GM23338 (cell line): ENCODE measurements at regions not wholly inside any gene's neighbourhood (a gene's known extent, or its start where the extent isn't known, plus 50 kb on each side); places are given as distances from the start of the nearest gene placed in this dataset.

Experiments used
- ATAC-seq: fragments of 200-7000 bp; cut with Tn5 transposase; 3 replicates; pipeline ENCODE4 v1.9.1; 2020
- DNase-seq: peaks from one replicate; pipeline ENCODE4 v3.0.0-alpha.2; 2015; ENCODE audit warnings: low spot score
- H2AFZ ChIP-seq: fragments of 200-600 bp; sonication (generic); 2 replicates; pipeline ENCODE4 v1.8.0; 2016; ENCODE audit warnings: antibody characterized with exemption, mild to moderate bottlenecking, moderate library complexity
- H3F3A ChIP-seq: fragments of 200-600 bp; sonication (generic); replicated peaks from 2 replicates; pipeline ENCODE4 v1.8.0; 2017; ENCODE audit warnings: antibody characterized with exemption, mixed run types, low read depth
- H3K27ac ChIP-seq: fragments of 200-600 bp; sonication (generic); 2 replicates; pipeline ENCODE4 v1.6.1; 2016; ENCODE audit warnings: low read depth
- H3K27me3 ChIP-seq: fragments of 200-600 bp; sonication (generic); 2 replicates; pipeline ENCODE4 v1.8.0; 2016; ENCODE audit warnings: mild to moderate bottlenecking, mixed run types, moderate library complexity; ENCODE audit not compliant: insufficient read depth
- H3K36me3 ChIP-seq: fragments of 200-600 bp; sonication (generic); 2 replicates; pipeline ENCODE4 v1.8.0; 2016; ENCODE audit warnings: mild to moderate bottlenecking; ENCODE audit not compliant: insufficient read depth
- H3K4me1 ChIP-seq: fragments of 200-600 bp; sonication (generic); 2 replicates; pipeline ENCODE4 v1.8.0; 2016; ENCODE audit warnings: mild to moderate bottlenecking, moderate library complexity; ENCODE audit not compliant: insufficient read depth
- H3K4me2 ChIP-seq: fragments of 200-600 bp; sonication (generic); 2 replicates; pipeline ENCODE4 v1.7.1; 2017; ENCODE audit warnings: mixed run types
- H3K4me3 ChIP-seq: fragments of 200-600 bp; sonication (generic); 2 replicates; pipeline ENCODE4 v1.6.1; 2016; ENCODE audit warnings: mixed run types
- H3K79me2 ChIP-seq: fragments of 200-600 bp; sonication (generic); replicated peaks from 2 replicates; pipeline ENCODE4 v1.8.0; 2017; ENCODE audit warnings: mild to moderate bottlenecking; ENCODE audit not compliant: insufficient read depth
- H3K9me2 ChIP-seq: fragments of 200-600 bp; sonication (generic); 2 replicates; pipeline ENCODE4 v1.8.0; 2017; ENCODE audit not compliant: insufficient read depth
- H4K20me1 ChIP-seq: fragments of 200-600 bp; sonication (generic); replicated peaks from 2 replicates; pipeline ENCODE4 v1.8.0; 2017; ENCODE audit warnings: mild to moderate bottlenecking; ENCODE audit not compliant: insufficient read depth
- H3K27ac Mint-ChIP-seq: 2 replicates; pipeline ENCODE4 v1.8.0; 2020; ENCODE audit warnings: inconsistent platforms, mild to moderate bottlenecking, moderate library complexity, mixed read lengths
- H3K27me3 Mint-ChIP-seq: 3 replicates; pipeline ENCODE4 v1.8.0; 2022; ENCODE audit warnings: low read depth, mild to moderate bottlenecking, moderate library complexity, mixed read lengths, inconsistent platforms; ENCODE audit not compliant: insufficient read depth, poor library complexity
- H3K36me3 Mint-ChIP-seq: 3 replicates; pipeline ENCODE4 v1.8.0; 2021; ENCODE audit warnings: low read depth, mild to moderate bottlenecking, inconsistent platforms, moderate library complexity, mixed read lengths
- H3K4me1 Mint-ChIP-seq: 3 replicates; pipeline ENCODE4 v1.8.0; 2020; ENCODE audit warnings: mild to moderate bottlenecking, inconsistent platforms, mixed read lengths
- H3K4me3 Mint-ChIP-seq: 3 replicates; pipeline ENCODE4 v1.8.0; 2021; ENCODE audit warnings: moderate library complexity, mild to moderate bottlenecking, inconsistent platforms, mixed read lengths
- H3K9me3 Mint-ChIP-seq: 3 replicates; pipeline ENCODE4 v1.8.0; 2020; ENCODE audit warnings: moderate library complexity, mild to moderate bottlenecking, inconsistent platforms, mixed read lengths
- CREB1 ChIP-seq: fragments of 250-450 bp; sonication (Bioruptor Pico); IDR thresholded peaks from 2 replicates; pipeline ENCODE4 v1.5.0; 2020; ENCODE audit warnings: low read depth, mild to moderate bottlenecking, moderate library complexity
- CTCF ChIP-seq, 2 experiments: fragments of 200-600 bp in 1 of 2; sonication (generic) in 1 of 2; conservative IDR thresholded peaks; 2 replicates each; pipeline versions ENCODE4 v1.5.1 to v1.6.1; 2016 to 2017; ENCODE audit warnings: antibody characterized with exemption in 2 of 2, low read depth in 2 of 2, mild to moderate bottlenecking in 2 of 2, moderate library complexity in 1 of 2
- ETS1 ChIP-seq: IDR thresholded peaks from 2 replicates; pipeline ENCODE4 v1.6.1; 2016; ENCODE audit warnings: antibody characterized with exemption
- EZH2 ChIP-seq: fragments of 200-600 bp; sonication (generic); IDR thresholded peaks from one replicate; pipeline ENCODE4 v1.8.0; 2017; ENCODE audit warnings: antibody characterized with exemption, mild to moderate bottlenecking, low read depth; ENCODE audit not compliant: unreplicated experiment
- EZH2phosphoT487 ChIP-seq: fragments of 200-600 bp; sonication (generic); IDR thresholded peaks from one replicate; pipeline ENCODE4 v1.8.1; 2018; ENCODE audit warnings: antibody characterized with exemption; ENCODE audit not compliant: unreplicated experiment
- JUNB ChIP-seq: IDR thresholded peaks from one replicate; pipeline ENCODE4 v1.6.1; 2016; ENCODE audit warnings: antibody characterized with exemption; ENCODE audit not compliant: unreplicated experiment
- NANOG ChIP-seq: IDR thresholded peaks from 2 replicates; pipeline ENCODE4 v1.6.1; 2016; ENCODE audit warnings: antibody characterized with exemption, borderline replicate concordance
- POLR2AphosphoS5 ChIP-seq: IDR thresholded peaks from 2 replicates; pipeline ENCODE4 v1.6.1; 2016; ENCODE audit warnings: antibody characterized with exemption, low read depth
- REST ChIP-seq: IDR thresholded peaks from one replicate; pipeline ENCODE4 v1.6.1; 2018; ENCODE audit warnings: antibody characterized with exemption; ENCODE audit not compliant: unreplicated experiment
- STAT1 ChIP-seq: IDR thresholded peaks from one replicate; pipeline ENCODE4 v1.6.1; 2016; ENCODE audit warnings: antibody characterized with exemption; ENCODE audit not compliant: unreplicated experiment
- ZNF114 ChIP-seq: fragments of 250-450 bp; sonication (Bioruptor Pico); IDR thresholded peaks from 2 replicates; pipeline ENCODE4 v1.5.0; 2020; ENCODE audit warnings: mild to moderate bottlenecking, moderate library complexity
- ZNF331 ChIP-seq: fragments of 250-450 bp; sonication (Bioruptor Pico); IDR thresholded peaks from 2 replicates; pipeline ENCODE4 v1.5.0; 2020; ENCODE audit warnings: low read depth, mild to moderate bottlenecking, moderate library complexity
- ZNF462 ChIP-seq: fragments of 250-450 bp; sonication (Bioruptor Pico); IDR thresholded peaks from 2 replicates; pipeline ENCODE4 v1.5.0; 2020; ENCODE audit warnings: mild to moderate bottlenecking, moderate library complexity

GRCh38 chr5:89596821-89597220 is 713.8 kb upstream of the MEF2C start:
- Histone ChIP-seq H2AFZ (no peak overlapping the region), H3K79me2 (no peaks in the 10 kb centered on the region), H3K9me2 (peaks cover 3% of the 10 kb centered on the region; the same call in 1 of the 2 replicates), H3K27me3 (no peaks in the 10 kb centered on the region), H3K4me3 (no peak overlapping the region), H3K4me1 (no peaks in the 10 kb centered on the region), H3K27ac (no peak overlapping the region), H3K4me2 (no peak overlapping the region), H4K20me1 (no peaks in the 10 kb centered on the region), H3F3A (no peaks in the 10 kb centered on the region), H3K36me3 (no peaks in the 10 kb centered on the region)
- Mint-ChIP-seq H3K36me3 (peaks cover 5% of the 10 kb centered on the region; the same call in 2 of the 3 replicates), H3K9me3 (0 out of 3 replicates have a peak, but pooled peaks cover 6% of the 10 kb centered on the region), H3K4me3 (no peak overlapping the region), H3K4me1 (peaks cover 11% of the 10 kb centered on the region; the same call in 2 of the 3 replicates), H3K27ac (no peak overlapping the region), H3K27me3 (no peaks in the 10 kb centered on the region)
- ATAC-seq, result no peak
- TF ChIP-seq ETS1, result no peak
- TF ChIP-seq ZNF462 (CRISPR knock-in tag), result no peak
- no peak for TF ChIP-seq REST
- no peak for TF ChIP-seq ZNF114 (CRISPR knock-in tag)
- no peak for TF ChIP-seq CTCF (conservative IDR thresholded peaks at IDR 0.05; ENCODE audit: low read depth in 2 of 2)
- no peak for TF ChIP-seq EZH2
- TF ChIP-seq STAT1, result no peak
- TF ChIP-seq EZH2phosphoT487, result no peak
- no peak for TF ChIP-seq ZNF331 (CRISPR knock-in tag)
- TF ChIP-seq NANOG, result no peak
- no peak for TF ChIP-seq CREB1 (CRISPR knock-in tag)
- TF ChIP-seq POLR2AphosphoS5, result no peak
- TF ChIP-seq JUNB, result no peak
- no peak for DNase-seq
